SHP77 treated with DMSO at 0.1 percent for 48 hours (cell line): ENCODE measurements at regions not wholly inside any gene's neighbourhood (a gene's known extent, or its start where the extent isn't known, plus 50 kb on each side); places are given as distances from the start of the nearest gene placed in this dataset.
"Not testable (repeated sequence)": the region's sequence is repeated elsewhere in the genome, so short reads cannot be mapped to it uniquely, and the experiment has no call there.

ENCODE experiments used
- DNase-seq: peaks from one replicate; lab custom pipeline; 2025; lab: John Stamatoyannopoulos, UW

DNA sequence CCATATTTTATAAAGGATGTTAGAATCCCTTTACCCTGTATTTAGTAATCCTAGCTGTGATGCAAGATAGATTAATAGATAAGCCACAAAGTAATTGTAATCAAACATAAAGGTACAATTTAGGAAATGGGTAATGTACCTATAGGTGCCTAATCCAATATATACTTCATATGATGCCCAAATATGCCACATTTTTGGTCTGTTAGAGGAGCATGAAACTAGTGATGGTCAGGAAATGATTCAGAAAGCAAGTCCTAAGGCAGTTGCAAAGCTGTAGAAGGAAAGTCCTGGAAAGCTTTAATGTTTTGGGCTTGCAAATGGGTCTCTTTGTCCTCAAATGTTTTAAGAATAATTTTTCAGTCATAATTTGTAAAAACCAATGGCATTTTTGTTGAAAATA lies 76.6 kb upstream of the PTPRK start:
- DNase-seq = no peak

- DNase-seq = no peak
These were observed 75.1 kb upstream of the PTPRK start for GRCh38 chr6:128595544-128595943.

GRCh38 chr6:128586095-128586494 lies 65.7 kb upstream of the PTPRK start:
- no peak for DNase-seq

DNA sequence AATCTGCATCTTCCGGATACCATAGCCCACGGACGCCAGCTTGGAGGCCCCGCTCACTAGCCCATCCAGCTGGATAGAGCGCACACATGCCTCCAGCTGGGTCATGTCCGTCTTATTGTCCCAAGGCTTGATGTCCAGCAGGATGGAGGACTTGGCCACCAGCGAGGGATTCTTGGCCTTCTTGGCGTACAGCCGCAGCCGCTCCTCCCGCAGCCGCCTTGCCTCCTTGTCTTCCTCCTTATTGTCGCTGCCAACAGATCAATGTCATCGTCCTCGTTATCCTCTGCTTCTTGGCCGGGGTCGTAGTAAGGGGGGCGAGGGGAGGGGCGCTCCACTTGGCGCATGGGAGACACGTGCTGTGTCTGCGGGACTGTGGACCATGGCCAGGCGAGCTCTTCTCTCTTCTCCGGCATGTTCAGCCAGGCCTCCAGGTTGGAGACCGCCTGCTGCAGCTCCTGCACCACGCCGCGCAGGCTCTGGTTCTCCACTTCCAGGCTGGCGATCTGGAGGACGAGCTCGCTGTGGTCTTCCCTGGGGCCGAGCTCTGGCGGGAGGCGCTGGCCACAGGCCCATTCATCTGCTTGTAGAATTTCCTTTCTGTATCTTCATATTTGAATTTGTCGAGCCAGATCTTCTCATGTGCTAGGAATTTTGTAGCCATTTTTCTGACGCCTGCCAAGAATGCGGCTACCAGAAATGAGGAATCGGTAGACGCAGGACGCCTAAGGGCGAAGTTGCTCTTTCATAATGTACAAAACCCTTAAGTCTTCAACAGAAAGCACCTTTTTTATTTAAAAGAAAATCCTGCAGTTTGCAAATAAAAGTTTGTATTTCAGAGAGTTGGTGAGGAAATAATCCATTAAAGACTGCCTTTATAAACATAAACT lies 60.1 kb upstream of the PTPRK start:
- DNase-seq = no peak

DNA sequence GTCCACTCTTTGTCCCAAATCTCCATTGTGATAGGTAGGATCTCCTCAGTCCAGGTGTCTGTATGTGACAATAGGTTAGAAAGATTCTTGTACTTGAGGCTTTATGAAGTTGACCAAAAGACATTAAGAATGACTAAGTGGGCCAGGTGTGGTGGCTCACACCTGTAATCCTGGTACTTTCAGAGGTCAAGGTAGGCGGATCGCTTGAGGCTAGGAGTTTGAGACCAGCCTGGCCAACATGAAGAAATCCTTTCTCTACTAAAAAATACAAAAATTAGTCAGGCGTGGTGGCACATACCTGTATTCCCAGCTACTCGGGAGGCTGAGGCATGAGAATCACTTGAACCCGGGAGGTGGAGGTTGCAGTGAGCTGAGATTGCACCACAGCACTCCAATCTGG lies 54.9 kb upstream of the PTPRK start:
- DNase-seq = not testable (repeated sequence)

- no peak for DNase-seq
These were observed 54.0 kb upstream of the PTPRK start for GRCh38 chr6:128574402-128574801.

GRCh38 chr6:128573036-128573435 lies 52.6 kb upstream of the PTPRK start:
- DNase-seq = no peak

DNA sequence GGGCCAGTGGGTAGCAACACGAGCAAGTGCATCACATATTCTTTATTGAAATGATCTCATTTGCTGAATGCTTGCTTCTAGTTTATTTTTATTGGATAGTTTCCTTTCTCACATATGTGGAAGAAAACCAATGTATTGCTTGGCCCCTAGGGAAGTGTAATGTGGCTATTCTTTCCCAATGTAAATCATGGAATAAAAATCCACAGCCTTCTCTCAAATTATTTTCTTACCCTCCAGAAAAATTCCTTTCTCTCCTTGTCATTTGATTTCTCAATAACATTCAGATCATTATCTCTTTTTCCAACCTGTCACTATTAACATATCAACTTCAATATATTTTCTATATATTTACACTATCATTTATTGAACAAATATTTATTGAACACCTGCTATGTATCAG lies 51.9 kb upstream of the PTPRK start:
- no peak for DNase-seq

DNA sequence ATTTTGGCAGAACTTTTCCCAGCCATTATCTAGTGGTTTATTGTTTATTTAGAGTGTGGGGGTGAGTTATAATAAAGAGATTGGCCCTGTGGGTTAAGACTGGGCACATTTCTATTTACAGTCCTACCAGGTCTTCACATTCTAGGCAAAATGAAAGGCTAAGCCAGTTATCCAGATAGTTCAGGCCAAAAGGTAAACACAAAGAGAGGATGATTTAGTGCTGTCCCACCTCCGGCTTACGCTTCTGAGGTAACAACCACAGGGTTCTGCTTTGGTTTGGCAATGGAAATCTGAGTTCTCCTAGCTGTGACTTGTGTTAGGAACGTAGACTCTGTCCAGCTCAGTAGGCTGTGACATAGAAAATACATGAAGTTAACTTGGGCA lies 50.3 kb upstream of the PTPRK start:
- DNase-seq = no peak

- DNase-seq = no peak
These were observed 49.6 kb upstream of the PTPRK start for GRCh38 chr6:128569732-128570679.
